ENCODE measurements at regions not wholly inside any gene's neighbourhood (a gene's known extent, or its start where the extent isn't known, plus 50 kb on each side); places are given as distances from the start of the nearest gene placed in this dataset.

DNA sequence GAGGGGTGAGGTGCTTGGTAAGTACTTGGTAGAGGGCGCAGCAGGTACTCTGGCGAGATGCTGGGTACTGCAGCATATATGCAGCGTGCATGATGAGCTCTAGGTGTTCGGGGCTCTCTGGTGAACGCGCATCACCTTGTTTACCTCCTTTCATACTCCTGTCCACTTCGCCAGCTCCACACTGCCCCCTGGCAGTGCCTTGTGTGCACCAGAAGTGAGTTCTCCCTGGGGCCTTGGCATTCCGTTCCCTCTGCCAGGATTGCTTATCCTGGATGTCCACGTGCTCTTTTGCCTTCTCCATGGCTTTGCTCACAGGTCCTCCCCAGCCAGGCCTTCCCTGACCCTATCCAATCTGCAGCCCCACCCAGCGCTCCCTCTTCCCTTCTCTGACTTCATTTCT lies 154.2 kb downstream of the MRM1 start:
- CTCF ChIA-PET, result interaction anchor here (0.6 kb wide), 1 partner anchor 49 kb away, joined by 3 read pairs; no protein-coding TSS in a partner anchor
- POLR2A ChIA-PET (ENCODE audit: low non-redundant PET), result no interaction called here
- DNase-seq (ENCODE audit: low spot score), result no peak
- TF ChIP-seq, protein P1, sequence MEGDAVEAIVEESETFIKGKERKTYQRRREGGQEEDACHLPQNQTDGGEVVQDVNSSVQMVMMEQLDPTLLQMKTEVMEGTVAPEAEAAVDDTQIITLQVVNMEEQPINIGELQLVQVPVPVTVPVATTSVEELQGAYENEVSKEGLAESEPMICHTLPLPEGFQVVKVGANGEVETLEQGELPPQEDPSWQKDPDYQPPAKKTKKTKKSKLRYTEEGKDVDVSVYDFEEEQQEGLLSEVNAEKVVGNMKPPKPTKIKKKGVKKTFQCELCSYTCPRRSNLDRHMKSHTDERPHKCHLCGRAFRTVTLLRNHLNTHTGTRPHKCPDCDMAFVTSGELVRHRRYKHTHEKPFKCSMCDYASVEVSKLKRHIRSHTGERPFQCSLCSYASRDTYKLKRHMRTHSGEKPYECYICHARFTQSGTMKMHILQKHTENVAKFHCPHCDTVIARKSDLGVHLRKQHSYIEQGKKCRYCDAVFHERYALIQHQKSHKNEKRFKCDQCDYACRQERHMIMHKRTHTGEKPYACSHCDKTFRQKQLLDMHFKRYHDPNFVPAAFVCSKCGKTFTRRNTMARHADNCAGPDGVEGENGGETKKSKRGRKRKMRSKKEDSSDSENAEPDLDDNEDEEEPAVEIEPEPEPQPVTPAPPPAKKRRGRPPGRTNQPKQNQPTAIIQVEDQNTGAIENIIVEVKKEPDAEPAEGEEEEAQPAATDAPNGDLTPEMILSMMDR (conservative IDR thresholded peaks at IDR 0.05; ENCODE audit: low read depth), result no peak
- H3K27ac ChIP-seq, result no peak overlapping the region

DNA sequence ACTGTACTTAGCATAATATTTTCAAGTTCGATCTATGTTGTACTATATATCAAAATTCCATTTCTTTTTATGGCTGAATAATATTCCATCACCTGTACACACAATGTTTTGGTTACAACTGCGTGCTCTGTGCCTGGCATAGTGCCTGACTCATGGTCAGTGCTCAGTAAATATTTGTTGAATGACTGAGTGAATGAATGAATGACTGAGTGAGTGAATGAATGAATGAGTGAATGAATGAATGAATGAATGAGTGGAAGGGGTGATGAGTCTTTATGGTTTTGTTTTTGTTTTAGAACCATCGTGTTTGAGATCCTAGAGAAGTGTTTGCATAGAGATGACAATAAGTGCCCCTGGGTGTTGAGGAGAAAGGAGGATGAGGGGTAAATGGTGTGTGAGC lies 155.3 kb downstream of the MRM1 start:
- POLR2A ChIA-PET (ENCODE audit: low non-redundant PET), result no interaction called here
- CTCF ChIA-PET, result no interaction called here
- DNase-seq (ENCODE audit: low spot score), result no peak
- H3K27ac ChIP-seq, result no peak overlapping the region
- TF ChIP-seq, protein P1 (conservative IDR thresholded peaks at IDR 0.05; ENCODE audit: low read depth), result no peak

DNA sequence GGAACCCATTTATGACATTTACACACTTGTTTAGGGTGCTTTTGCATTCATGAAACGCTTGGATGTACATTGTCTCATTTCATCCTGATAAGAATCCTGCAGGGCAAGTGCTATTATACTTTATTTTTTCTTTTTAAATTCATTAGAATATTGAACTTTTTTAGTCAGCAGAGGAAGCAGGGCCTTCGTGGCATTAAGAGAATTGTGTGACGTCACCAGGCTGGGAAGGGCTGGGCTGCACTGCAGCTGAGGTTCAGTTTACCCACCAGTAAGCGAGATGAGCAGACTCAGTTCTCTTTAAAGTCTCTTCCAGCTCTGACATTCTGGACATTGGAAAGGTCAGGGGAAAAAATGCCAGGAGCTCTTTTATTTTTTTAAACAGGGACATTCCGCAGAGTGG lies 159.0 kb downstream of the MRM1 start:
- DNase-seq (ENCODE audit: low spot score), result no peak
- ChIA-PET CTCF (no interaction called here), POLR2A (ENCODE audit: low non-redundant PET) (no interaction called here)
- TF ChIP-seq, protein P1 (conservative IDR thresholded peaks at IDR 0.05; ENCODE audit: low read depth), result no peak
- no peak overlapping the region for H3K27ac ChIP-seq

DNA sequence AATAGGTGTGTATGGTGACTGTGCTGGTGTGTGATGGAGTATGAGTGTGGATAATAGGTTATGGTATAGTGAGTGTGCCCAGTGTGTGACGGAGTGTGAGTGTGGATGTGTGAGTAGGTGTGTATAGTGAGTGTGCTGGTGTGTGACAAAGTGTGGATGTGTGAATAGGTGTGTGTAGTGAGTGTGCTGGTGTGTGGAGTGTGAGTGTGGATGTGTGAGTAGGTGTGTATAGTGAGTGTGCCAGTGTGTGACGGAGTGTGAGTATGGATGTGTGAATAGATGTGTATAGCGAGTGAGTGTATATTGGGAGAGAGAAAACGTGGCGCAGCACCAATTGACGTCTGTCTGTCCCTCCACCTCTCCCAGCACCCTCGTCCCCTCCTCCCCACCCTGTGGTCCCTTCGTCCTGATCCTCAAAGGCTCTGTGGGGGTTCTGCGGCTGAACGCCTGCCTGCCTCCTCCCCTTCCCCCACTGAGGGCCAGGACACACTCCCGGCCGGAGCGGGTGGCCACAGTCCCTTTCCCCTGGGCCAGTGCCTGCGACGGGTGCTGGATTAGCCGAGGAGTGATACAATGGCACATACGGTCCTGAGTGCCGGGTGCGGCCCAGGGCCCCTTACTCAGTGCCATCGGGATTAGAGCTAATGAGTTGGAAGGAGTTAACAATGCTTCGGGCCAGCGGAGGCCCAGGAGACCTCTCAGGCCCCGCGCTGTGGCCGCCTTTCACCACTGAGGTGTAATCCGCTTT lies 160.0 kb downstream of the MRM1 start:
- POLR2A ChIA-PET (ENCODE audit: low non-redundant PET), result no interaction called here
- TF ChIP-seq, protein P1 (conservative IDR thresholded peaks at IDR 0.05; ENCODE audit: low read depth), result no peak
- H3K27ac ChIP-seq, result no peak overlapping the region
- CTCF ChIA-PET, result no interaction called here
- no peak for DNase-seq (ENCODE audit: low spot score)

DNA sequence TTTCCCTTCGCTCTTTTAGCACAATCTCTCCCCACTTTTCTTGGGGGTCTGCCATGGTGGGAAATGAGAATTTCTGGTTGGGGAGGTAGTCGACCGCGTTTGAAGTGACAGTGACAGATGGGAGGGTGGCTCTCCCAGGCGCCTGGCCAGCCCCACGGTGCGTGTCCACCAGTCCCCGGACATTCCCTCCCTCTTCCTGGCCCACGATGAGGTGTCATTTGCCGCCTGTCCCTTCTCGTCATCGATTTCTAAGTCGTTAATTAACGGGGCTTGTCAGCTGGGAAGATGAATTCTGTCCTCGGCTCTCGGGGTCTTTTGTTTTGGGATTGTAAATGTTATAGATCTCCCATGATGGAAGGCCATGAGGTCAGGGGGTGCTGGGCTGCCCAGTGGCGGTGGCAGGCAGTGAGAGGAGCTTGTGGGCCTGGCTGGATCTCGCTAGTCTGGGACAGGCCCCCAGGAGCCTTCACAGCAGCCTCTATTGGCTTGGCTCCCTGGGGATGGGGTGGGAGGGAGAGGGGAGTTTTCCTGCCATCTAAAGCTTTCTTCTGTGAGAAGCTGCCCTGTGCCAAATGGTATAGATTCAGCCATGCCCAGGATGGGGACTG lies 164.2 kb downstream of the MRM1 start:
- TF ChIP-seq, protein P1 (conservative IDR thresholded peaks at IDR 0.05; ENCODE audit: low read depth), result no peak
- ChIA-PET CTCF (interaction anchor here (0.6 kb wide), 1 partner anchor 522 kb away, joined by 4 read pairs; no protein-coding TSS in a partner anchor), POLR2A (ENCODE audit: low non-redundant PET) (no interaction called here)
- DNase-seq (ENCODE audit: low spot score), result no peak
- no peak overlapping the region for H3K27ac ChIP-seq

DNA sequence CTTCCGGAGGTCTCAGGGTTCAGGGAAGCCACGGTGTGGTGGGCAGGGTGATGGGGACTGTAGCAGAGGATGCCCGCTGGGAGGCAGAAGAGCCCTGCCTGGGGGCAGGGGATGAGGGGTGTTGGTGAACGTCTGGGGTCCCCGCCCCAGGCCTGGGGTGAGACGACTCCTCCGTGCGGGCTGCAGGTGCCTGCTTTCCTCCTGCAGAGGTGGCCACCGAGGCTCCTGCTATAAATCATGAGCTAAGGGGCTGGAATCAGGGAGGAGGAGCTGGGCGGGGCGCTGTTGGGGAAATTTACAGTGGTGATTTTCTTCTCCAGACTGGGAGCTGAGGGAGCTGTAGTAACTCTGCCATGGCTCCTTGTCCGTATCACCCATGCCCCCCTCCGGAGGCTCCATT lies 167.0 kb downstream of the MRM1 start:
- TF ChIP-seq, protein P1 (conservative IDR thresholded peaks at IDR 0.05; ENCODE audit: low read depth), result no peak
- ChIA-PET CTCF (interaction anchor here (0.6 kb wide), 1 partner anchor 405 kb away, joined by 3 read pairs; no protein-coding TSS in a partner anchor), POLR2A (ENCODE audit: low non-redundant PET) (no interaction called here)
- no peak for DNase-seq (ENCODE audit: low spot score)
- no peak overlapping the region for H3K27ac ChIP-seq

Data from RWPE1 (cell line).